GM21360 (cell line): ENCODE measurements at regions not wholly inside any gene's neighbourhood (a gene's known extent, or its start where the extent isn't known, plus 50 kb on each side); places are given as distances from the start of the nearest gene placed in this dataset.
"Not testable (repeated sequence)": the region's sequence is repeated elsewhere in the genome, so short reads cannot be mapped to it uniquely, and the experiment has no call there.

Experiments used
- ATAC-seq: cut with Tn5 transposase; IDR thresholded peaks from one replicate; pipeline ENCODE4 v1.9.1; 2021; ENCODE audit warnings: mild to moderate bottlenecking, moderate library complexity; ENCODE audit not compliant: unreplicated experiment

- ATAC-seq = no peak
Measured at GRCh38 chr2:212794471-212794870, 255.9 kb upstream of the ERBB4 start.

GRCh38 chr2:212791569-212791968 is 253.0 kb upstream of the ERBB4 start:
- no peak for ATAC-seq

GRCh38 chr2:212786088-212786487 is 247.5 kb upstream of the ERBB4 start:
- not testable (repeated sequence) for ATAC-seq

- ATAC-seq = peak; percentile 73
Measured at GRCh38 chr2:212777020-212777491, 238.5 kb upstream of the ERBB4 start.

GRCh38 chr2:212773808-212774339 is 235.3 kb upstream of the ERBB4 start:
- ATAC-seq = no peak

GRCh38 chr2:212770240-212770639 is 231.6 kb upstream of the ERBB4 start:
- no peak for ATAC-seq

- ATAC-seq = no peak
Measured at GRCh38 chr2:212766921-212767320, 228.3 kb upstream of the ERBB4 start.

GRCh38 chr2:212752730-212753351 is 214.2 kb upstream of the ERBB4 start:
- ATAC-seq = no peak

GRCh38 chr2:212745359-212745758 is 206.8 kb upstream of the ERBB4 start:
- peak; percentile 86 for ATAC-seq

GRCh38 chr2:212737392-212738172 is 199.0 kb upstream of the ERBB4 start:
- no peak for ATAC-seq

GRCh38 chr2:212736385-212736726 is 197.8 kb upstream of the ERBB4 start:
- no peak for ATAC-seq

- no peak for ATAC-seq
Measured at GRCh38 chr2:212733273-212733672, 194.7 kb upstream of the ERBB4 start.

GRCh38 chr2:212732860-212733259 is 194.3 kb upstream of the ERBB4 start:
- no peak for ATAC-seq

GRCh38 chr2:212730994-212731393 is 192.4 kb upstream of the ERBB4 start:
- ATAC-seq = peak; percentile 93

- ATAC-seq = no peak
Measured at GRCh38 chr2:212728717-212729116, 190.1 kb upstream of the ERBB4 start.

- ATAC-seq = peak; percentile 28
Measured at GRCh38 chr2:212727751-212728150, 189.1 kb upstream of the ERBB4 start.

GRCh38 chr2:212726403-212726802 is 187.8 kb upstream of the ERBB4 start:
- no peak for ATAC-seq

- no peak for ATAC-seq
Measured at GRCh38 chr2:212725180-212725579, 186.6 kb upstream of the ERBB4 start.

- no peak for ATAC-seq
Measured at GRCh38 chr2:212723226-212723625, 184.6 kb upstream of the ERBB4 start.

GRCh38 chr2:212722046-212722445 is 183.4 kb upstream of the ERBB4 start:
- ATAC-seq = no peak

GRCh38 chr2:212721026-212721451 is 182.4 kb upstream of the ERBB4 start:
- ATAC-seq = no peak

- not testable (repeated sequence) for ATAC-seq
Measured at GRCh38 chr2:212715411-212715810, 176.8 kb upstream of the ERBB4 start.
